Calu3 (cell line): ENCODE measurements at regions not wholly inside any gene's neighbourhood (a gene's known extent, or its start where the extent isn't known, plus 50 kb on each side); places are given as distances from the start of the nearest gene placed in this dataset.

Experiments used
- BruUV-seq: library from RNA; stranded (reverse); fragments of 400-500 nt; replicated peaks from 2 replicates; lab custom pipeline; 2021; lab: Mats Ljungman, UMichigan
- CTCF ChIA-PET: fragments of 300-600 bp; sonication (Branson Sonifier 250); formaldehyde crosslinking; loops from one replicate; lab custom pipeline; 2022; ENCODE audit warnings: antibody characterized with exemption; lab: Charles Lee
- DNase-seq: peaks from one replicate; pipeline ENCODE4 v3.0.0; 2022
- H3K27ac Mint-ChIP-seq: one replicate; pipeline ENCODE4 v1.8.0; 2022; ENCODE audit warnings: mixed read lengths; ENCODE audit not compliant: unreplicated experiment
- H3K27me3 Mint-ChIP-seq: one replicate; pipeline ENCODE4 v1.8.0; 2022; ENCODE audit warnings: mixed read lengths; ENCODE audit not compliant: unreplicated experiment
- H3K36me3 Mint-ChIP-seq: one replicate; pipeline ENCODE4 v1.8.0; 2022; ENCODE audit warnings: mild to moderate bottlenecking, moderate library complexity, mixed read lengths; ENCODE audit not compliant: insufficient read depth, unreplicated experiment
- H3K4me1 Mint-ChIP-seq: one replicate; pipeline ENCODE4 v1.8.0; 2022; ENCODE audit warnings: mild to moderate bottlenecking, low read depth, mixed read lengths; ENCODE audit not compliant: unreplicated experiment
- H3K4me3 Mint-ChIP-seq: one replicate; pipeline ENCODE4 v1.8.0; 2022; ENCODE audit warnings: mild to moderate bottlenecking, low read depth, moderate library complexity, mixed read lengths; ENCODE audit not compliant: unreplicated experiment
- H3K9me3 Mint-ChIP-seq: one replicate; pipeline ENCODE4 v1.8.0; 2022; ENCODE audit warnings: low read depth, mixed read lengths; ENCODE audit not compliant: unreplicated experiment
- intact Hi-C: fragments of 100-400 bp; cut with micrococcal nuclease; formaldehyde crosslinking; loops from one replicate; pipeline ENCODE4 v1.10.0; 2022; ENCODE audit not compliant: unreplicated experiment
- TF ChIP-seq, protein P1 (sequence below): fragments of 200-600 bp; IDR thresholded peaks from one replicate; pipeline ENCODE4 v1.8.0; 2022; ENCODE audit warnings: antibody characterized with exemption; ENCODE audit not compliant: unreplicated experiment

GRCh38 chr2:128601298-128602037 lies 282.8 kb upstream of the HS6ST1 start:
- H3K27me3 Mint-ChIP-seq: no peaks in the 10 kb centered on the region
- H3K36me3 Mint-ChIP-seq: no peaks in the 10 kb centered on the region
- no peak overlapping the region for H3K27ac Mint-ChIP-seq
- no peaks in the 10 kb centered on the region for H3K9me3 Mint-ChIP-seq
- TF ChIP-seq, protein P1, sequence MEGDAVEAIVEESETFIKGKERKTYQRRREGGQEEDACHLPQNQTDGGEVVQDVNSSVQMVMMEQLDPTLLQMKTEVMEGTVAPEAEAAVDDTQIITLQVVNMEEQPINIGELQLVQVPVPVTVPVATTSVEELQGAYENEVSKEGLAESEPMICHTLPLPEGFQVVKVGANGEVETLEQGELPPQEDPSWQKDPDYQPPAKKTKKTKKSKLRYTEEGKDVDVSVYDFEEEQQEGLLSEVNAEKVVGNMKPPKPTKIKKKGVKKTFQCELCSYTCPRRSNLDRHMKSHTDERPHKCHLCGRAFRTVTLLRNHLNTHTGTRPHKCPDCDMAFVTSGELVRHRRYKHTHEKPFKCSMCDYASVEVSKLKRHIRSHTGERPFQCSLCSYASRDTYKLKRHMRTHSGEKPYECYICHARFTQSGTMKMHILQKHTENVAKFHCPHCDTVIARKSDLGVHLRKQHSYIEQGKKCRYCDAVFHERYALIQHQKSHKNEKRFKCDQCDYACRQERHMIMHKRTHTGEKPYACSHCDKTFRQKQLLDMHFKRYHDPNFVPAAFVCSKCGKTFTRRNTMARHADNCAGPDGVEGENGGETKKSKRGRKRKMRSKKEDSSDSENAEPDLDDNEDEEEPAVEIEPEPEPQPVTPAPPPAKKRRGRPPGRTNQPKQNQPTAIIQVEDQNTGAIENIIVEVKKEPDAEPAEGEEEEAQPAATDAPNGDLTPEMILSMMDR: no peak
- intact Hi-C loops: no loop called here
- CTCF ChIA-PET: no interaction called here
- no TSS peak for BruUV-seq
- no peak overlapping the region for H3K4me3 Mint-ChIP-seq
- no peak for DNase-seq
- no peaks in the 10 kb centered on the region for H3K4me1 Mint-ChIP-seq

DNA sequence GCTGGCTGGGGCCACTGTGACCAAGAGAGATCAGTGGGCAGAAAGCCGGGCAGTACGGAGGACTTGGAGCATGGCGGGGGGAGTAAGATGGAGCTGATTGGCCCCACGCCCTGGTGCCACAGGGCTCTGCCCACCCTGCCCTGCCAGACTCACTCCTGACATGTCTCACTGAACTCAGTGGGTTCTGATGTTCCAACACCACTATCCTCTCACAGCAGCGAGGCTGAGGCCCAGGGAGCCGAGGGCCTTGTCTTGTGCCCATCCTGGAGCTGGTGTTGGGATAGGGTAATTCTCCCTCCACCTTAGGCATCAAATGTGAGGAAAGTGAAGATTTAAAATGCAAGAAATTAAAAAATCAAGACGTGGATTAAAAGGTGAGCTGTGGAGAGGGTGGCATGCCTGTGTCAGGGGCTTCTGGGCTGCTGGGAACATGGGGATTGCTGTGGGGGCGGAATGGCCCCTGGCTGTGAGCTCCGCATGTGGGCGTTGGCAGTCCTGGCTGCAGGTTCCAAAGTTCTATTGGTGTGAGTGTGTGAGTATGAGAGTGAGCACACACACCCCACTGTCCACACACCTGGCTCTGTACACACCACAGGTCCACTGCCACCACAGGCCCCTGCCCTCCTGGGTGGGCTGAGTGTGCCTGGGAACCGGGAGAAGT lies 283.5 kb upstream of the HS6ST1 start:
- Mint-ChIP-seq H3K4me3 (no peak overlapping the region), H3K9me3 (no peaks in the 10 kb centered on the region), H3K4me1 (no peaks in the 10 kb centered on the region), H3K27me3 (no peaks in the 10 kb centered on the region), H3K27ac (no peak overlapping the region), H3K36me3 (no peaks in the 10 kb centered on the region)
- DNase-seq: no peak
- TF ChIP-seq, protein P1: no peak
- intact Hi-C loops: no loop called here
- CTCF ChIA-PET: no interaction called here
- BruUV-seq: no TSS peak

DNA sequence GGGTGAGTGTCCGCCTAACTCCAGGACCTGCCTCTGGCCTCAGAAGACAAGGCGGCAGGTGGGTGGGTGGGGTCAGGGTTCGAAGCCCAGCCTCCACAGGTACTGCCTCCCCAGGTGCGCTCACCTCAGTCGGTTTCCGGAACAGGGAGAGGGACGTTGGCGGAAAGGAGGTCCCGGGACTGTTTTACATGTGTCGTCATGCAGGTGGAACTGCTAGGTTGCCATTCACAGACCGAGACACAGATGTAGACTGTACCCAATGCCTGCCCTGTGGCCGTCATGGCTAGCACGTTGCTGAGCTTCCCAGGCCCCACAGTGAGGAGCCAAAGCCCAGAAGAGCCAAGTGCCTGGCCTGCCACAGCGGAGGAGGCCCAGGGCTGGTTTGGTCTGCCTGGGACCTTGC lies 284.0 kb upstream of the HS6ST1 start:
- DNase-seq: no peak
- BruUV-seq: no TSS peak
- no peak overlapping the region for H3K27ac Mint-ChIP-seq
- H3K27me3 Mint-ChIP-seq: no peaks in the 10 kb centered on the region
- H3K4me1 Mint-ChIP-seq: no peaks in the 10 kb centered on the region
- no peaks in the 10 kb centered on the region for H3K9me3 Mint-ChIP-seq
- H3K4me3 Mint-ChIP-seq: no peak overlapping the region
- CTCF ChIA-PET: no interaction called here
- TF ChIP-seq, protein P1: no peak
- intact Hi-C loops: no loop called here
- H3K36me3 Mint-ChIP-seq: no peaks in the 10 kb centered on the region

GRCh38 chr2:128603411-128603924 lies 284.8 kb upstream of the HS6ST1 start:
- Mint-ChIP-seq H3K4me3 (no peak overlapping the region), H3K9me3 (no peaks in the 10 kb centered on the region), H3K27me3 (no peaks in the 10 kb centered on the region), H3K27ac (no peak overlapping the region), H3K4me1 (no peaks in the 10 kb centered on the region), H3K36me3 (no peaks in the 10 kb centered on the region)
- TF ChIP-seq, protein P1: no peak
- intact Hi-C loops: no loop called here
- DNase-seq: no peak
- CTCF ChIA-PET: no interaction called here
- BruUV-seq: no TSS peak
